Keratinocyte (primary cell): ENCODE measurements at regions not wholly inside any gene's neighbourhood (a gene's known extent, or its start where the extent isn't known, plus 50 kb on each side); places are given as distances from the start of the nearest gene placed in this dataset.

Experiments
- CTCF ChIP-seq, 3 experiments: IDR thresholded peaks in 1 of 3; conservative IDR thresholded peaks in 1 of 3; optimal IDR thresholded peaks in 1 of 3; 2 replicates in 2 of 3; 3 replicates in 1 of 3; pipeline versions ENCODE3 to v1.5.1; 2011; ENCODE audit warnings: low read length in 3 of 3, mild to moderate bottlenecking in 3 of 3, moderate library complexity in 2 of 3, control low read depth in 1 of 3, inconsistent platforms in 1 of 3; ENCODE audit not compliant: insufficient read depth in 2 of 3; ENCODE audit errors: extremely low read depth in 1 of 3
- EZH2 ChIP-seq: IDR thresholded peaks from one replicate; pipeline ENCODE4 v1.6.1; 2012; ENCODE audit warnings: inconsistent platforms, mild to moderate bottlenecking, low read length, moderate library complexity

GRCh38 chrX:18101087-18101486 lies 119.6 kb downstream of the BEND2 start:
- TF ChIP-seq CTCF (optimal IDR thresholded peaks at IDR 0.05 in 1 of 3, IDR thresholded peaks at IDR 0.05 in 1 of 3, conservative IDR thresholded peaks at IDR 0.05 in 1 of 3; ENCODE audit: extremely low read depth in 1 of 3, insufficient read depth in 2 of 3, low read length in 3 of 3) = no peak
- TF ChIP-seq EZH2 = no peak
